DMS153 treated with DMSO at 0.1 percent for 48 hours (cell line): ENCODE measurements at regions not wholly inside any gene's neighbourhood (a gene's known extent, or its start where the extent isn't known, plus 50 kb on each side); places are given as distances from the start of the nearest gene placed in this dataset.

Source experiments
- DNase-seq: peaks from one replicate; lab custom pipeline; 2025; ENCODE audit not compliant: unreplicated experiment; lab: John Stamatoyannopoulos, UW

GRCh38 chr12:90423965-90424364 is 531.0 kb downstream of the CCER1 start:
- no peak for DNase-seq

GRCh38 chr12:90410962-90411361 is 544.0 kb downstream of the CCER1 start:
- no peak for DNase-seq

GRCh38 chr12:90407841-90408240 is 547.1 kb downstream of the CCER1 start:
- DNase-seq = no peak

DNA sequence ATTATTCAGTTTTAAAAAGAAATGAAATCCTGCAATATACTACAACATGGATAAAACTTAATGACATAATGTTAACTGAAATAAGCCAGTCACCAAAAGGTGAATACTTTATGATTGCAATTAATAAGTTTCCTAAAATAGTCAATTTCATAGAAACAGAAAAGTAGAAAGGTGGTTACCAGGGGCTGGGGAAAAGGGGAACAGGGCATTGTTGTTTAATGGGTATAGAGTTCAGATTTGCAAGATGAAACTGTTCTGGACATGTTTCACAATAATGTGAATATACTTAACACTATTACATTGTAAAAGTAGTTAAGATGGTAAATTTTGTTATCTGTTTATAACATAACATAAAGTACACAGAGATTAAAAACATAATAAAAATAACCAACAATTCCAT is 550.9 kb downstream of the CCER1 start:
- DNase-seq = no peak

GRCh38 chr12:90401185-90401584 is 553.8 kb downstream of the CCER1 start:
- no peak for DNase-seq

DNA sequence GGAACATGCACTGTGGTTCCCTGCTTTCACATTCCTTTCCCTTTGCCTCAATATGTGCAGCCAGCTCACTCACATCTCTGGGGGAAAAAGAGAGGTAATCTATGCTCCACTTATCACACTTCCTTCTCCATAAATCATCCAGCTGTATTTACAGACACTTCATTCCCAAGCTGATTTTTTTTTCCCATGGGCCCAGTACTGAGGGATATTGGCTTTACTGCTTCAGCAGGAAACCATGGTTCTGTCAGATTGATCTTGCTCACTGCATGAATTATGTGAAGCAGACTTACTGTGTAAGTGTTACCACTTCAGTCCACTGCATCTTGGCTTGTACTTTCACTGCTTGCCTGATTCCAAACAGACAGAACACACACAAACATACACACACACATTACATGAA is 555.6 kb downstream of the CCER1 start:
- DNase-seq = no peak

DNA sequence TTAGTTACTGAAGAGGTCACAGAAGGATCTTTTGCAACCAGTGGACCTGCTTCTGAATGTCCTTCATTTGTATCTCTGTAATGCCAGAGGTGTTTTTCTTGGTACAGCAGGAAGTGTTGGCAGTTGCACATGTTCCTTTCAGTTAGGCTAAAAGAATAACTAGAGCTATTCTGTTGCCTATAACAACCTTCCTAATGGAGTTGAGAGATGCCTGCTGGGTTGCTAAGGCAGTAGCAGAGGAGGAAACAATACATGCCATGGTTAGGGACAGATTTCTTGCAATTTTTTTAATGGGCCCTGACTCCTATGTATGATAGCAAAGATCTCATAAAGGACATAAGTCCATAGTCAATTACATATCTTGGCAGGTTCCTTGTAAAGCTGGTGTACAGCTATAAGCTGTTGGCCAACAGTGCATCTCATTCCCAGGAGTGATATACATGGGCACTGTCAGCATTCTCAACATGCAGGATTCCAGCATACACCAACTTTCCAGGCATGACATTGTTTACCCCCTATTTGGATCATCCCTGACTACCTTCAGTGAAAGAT is 556.6 kb downstream of the CCER1 start:
- DNase-seq = no peak

- no peak for DNase-seq
These were observed 558.4 kb downstream of the CCER1 start for GRCh38 chr12:90396556-90396955.

DNA sequence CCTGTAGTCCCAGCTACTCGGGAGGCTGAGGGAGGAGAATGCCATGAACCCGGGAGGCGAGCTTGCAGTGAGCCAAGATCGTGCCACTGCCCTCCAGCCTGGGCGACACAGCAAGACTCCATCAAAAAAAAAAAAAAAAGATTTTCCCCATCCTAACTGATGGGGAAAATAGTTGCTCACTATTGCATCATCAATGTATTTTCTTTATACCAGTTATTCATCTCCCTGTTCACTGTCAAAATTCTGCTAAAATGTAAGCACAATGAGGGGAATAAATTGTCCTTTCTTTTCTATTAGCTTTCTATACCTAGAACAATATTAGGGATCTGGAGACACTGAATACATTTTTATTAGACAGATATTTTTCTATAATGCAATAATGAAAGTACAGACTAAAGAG is 561.3 kb downstream of the CCER1 start:
- no peak for DNase-seq

DNA sequence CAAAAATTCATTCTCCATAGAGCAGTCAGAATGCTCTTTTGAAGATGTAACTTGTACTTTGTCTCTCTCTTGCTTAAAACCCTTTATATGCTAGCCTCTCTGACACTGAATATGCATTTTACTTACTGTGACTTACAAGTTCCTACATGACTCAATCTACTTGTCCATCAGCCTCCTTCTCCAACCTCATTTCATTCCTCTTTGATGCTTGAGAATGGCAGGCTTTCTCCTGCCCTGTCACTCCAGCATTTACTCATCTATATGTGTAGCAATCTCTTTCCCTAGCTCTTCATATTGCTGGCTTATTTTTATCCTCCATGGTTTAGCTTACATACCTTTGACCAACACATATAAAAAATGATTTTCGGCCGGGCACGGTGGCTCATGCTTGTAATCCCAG is 561.9 kb downstream of the CCER1 start:
- DNase-seq = no peak

DNA sequence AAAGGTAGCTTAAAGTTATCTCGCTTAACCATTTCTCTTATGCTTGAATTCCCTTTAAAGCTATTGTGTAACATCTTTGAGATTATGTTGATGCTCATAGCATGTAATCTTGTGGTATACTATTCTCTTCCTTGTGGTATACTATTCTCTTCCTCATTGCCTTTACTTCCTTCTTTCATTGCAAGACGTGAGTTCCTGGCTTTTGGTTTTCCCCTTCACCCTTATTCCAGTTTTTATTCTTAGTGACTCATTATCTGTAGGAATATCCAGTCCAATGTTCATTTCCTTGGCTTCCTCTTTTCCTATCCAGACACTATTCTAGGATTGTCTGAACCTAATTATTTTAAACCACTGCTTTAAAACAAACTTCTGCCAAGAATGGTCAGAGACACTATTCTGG is 564.0 kb downstream of the CCER1 start:
- no peak for DNase-seq

- no peak for DNase-seq
These were observed 586.9 kb downstream of the CCER1 start for GRCh38 chr12:90368081-90368480.

DNA sequence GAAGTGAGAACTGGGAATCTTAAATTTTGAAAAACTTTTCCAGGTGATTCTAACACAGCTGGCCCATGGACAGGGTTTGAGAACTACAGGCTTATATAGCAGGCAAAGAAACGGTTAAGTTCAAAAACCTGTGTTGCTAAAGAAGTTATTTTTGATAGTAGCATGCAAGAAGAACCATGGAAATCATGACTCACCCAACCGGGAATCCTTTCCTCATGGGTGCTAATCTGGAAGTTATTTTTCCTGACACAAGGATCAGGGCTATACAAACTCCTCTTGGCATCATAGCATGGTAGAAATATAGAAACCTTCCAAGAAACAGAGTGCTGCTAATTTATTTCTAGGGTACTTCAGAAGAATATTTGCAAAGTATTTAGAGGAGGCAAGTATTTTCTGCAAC is 588.7 kb downstream of the CCER1 start:
- DNase-seq = no peak

DNA sequence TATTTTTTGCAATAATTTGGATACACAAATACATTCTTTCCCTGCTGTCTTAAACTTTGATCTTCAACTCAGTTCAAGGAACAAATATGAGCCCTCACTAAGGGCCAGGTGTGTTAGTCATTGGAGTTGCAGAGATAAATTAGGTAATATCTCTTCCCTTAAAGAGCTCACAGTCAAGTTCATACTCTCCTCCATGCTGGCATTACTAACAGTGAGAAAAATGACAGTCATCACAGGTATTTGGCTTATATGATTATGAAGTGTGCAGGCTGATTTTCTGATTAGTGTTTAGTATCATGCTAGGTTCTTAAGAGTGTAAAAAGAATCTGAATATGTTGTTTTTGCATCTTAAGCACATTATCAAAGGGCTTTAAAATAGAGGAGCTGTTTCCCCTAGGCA is 594.7 kb downstream of the CCER1 start:
- DNase-seq = no peak

DNA sequence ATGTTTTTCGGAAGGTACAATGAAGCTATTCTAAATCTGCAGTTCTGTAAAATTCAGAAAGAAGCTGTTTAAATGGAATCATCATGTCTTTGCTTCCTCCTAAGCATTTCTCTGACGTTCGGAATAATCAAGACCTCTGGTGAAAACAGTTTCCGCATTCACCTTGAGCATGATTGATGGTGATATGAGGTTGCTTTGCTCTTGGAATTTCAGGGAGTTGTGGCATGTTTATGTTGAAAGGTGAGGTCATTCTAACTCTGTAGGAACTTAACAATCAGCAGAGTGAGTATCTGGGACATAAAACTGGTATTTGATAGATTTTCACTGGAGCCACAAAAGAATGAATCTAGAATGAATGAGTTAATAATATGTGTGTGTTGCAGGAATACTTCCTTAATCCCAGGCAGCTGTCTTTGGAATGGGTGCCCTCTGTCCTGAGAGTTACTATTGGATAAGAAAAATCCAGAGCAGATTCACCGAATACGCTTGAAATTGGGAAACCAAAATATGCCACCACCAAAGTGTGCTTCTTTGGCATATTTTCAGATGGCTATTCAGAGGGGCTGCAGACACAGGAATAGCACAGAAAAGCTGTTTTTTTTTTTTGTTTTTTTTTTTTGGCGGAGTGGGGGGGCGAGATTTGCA is 599.1 kb downstream of the CCER1 start:
- DNase-seq = no peak

- no peak for DNase-seq
These were observed 611.0 kb downstream of the CCER1 start for GRCh38 chr12:90343966-90344365.

DNA sequence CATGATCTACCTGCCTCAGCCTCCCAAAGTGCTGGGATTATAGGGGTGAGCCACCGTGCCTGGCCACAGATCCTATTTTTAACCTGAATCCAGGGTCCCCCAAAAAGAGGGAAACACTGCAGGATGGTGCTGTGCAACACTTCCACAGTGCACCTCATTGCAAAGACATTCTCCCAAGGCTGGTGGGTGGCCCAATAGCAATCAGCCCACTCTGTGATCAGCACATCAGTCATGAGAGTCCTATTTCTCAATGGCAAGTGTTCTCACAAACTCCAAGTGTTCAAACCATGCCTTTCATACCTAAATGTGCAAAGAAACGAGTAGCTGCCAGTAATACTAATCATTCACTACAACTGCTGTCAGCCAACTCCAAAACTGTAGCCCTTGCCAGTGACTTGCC is 612.9 kb downstream of the CCER1 start:
- DNase-seq = no peak

GRCh38 chr12:90339837-90340236 is 615.1 kb downstream of the CCER1 start:
- DNase-seq = no peak

- no peak for DNase-seq
These were observed 616.6 kb downstream of the CCER1 start for GRCh38 chr12:90338365-90338764.

DNA sequence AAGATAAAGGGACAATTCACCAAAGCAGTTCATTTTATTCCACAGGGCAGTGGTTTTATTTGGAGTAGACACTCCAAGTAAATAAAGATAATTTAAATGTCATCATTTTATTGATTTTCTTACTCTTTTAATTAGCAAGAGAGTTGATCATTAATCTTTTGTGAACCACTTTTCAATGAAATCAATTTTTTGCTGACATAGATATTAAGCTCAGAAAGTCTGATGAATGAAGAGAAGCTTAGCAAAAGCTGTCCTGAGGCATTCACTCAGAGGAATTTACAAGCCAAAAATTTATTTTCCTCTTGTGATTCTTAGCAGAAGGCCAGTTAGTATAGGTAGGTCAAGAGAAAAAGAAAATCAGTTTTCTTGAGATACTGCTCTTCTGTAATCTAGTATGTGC is 618.0 kb downstream of the CCER1 start:
- DNase-seq = no peak

- no peak for DNase-seq
These were observed 619.4 kb downstream of the CCER1 start for GRCh38 chr12:90335566-90335965.

DNA sequence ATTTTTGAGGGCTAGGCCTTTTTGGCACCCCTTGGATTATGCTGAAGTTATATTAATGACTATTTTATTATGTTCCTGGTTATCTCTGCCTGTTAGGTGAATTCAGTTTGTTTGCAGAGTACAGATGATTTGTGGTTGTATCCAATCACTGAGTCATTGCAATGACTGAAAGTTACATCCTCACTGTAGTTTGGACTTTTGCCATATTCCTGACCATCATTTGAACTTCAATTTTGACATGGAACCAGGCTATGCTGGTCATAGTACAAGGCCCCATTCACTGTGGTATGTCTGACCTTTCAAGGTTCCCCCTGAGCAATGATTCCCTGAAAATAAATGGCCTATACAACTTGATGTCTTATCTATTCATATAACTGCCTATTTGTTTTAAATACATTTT is 621.0 kb downstream of the CCER1 start:
- DNase-seq = no peak

DNA sequence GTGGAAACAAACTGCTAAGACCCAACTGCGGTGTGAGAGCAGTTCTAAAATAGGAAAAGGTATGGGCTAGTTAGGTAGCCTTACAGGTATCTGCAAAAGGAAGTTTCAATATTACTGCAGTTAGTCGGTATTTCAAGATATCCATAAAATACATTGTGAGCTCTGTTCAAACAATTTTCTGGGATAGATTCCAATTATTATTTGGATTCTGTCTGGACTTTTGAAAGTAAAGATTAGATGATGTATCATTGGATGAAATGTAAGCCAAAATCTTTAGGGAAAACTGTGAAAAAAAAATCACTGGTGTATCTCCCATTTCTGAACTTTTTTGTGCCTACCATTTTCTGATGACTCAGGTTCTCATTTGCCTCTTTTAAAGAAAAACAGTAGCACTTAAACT is 621.6 kb downstream of the CCER1 start:
- DNase-seq = no peak
